Upper lobe of left lung (tissue), 4 donors: ENCODE measurements at regions not wholly inside any gene's neighbourhood (a gene's known extent, or its start where the extent isn't known, plus 50 kb on each side); places are given as distances from the start of the nearest gene placed in this dataset.

Source experiments
- EP300 ChIP-seq, 4 donors: sonication (generic); formaldehyde crosslinking; IDR thresholded peaks; one replicate each; pipeline ENCODE4 v1.5.1; 2017; ENCODE audit warnings: antibody characterized with exemption in 4 of 4, control low read depth in 2 of 4
- TF ChIP-seq, protein P1 (sequence below), 6 experiments: fragments of 450-650 bp in 4 of 6; fragments of 200-600 bp in 2 of 6; sonication (generic) in 2 of 6; IDR thresholded peaks; one replicate each; pipeline ENCODE4 v1.5.1; 2016 to 2019; ENCODE audit warnings: antibody characterized with exemption in 6 of 6

DNA sequence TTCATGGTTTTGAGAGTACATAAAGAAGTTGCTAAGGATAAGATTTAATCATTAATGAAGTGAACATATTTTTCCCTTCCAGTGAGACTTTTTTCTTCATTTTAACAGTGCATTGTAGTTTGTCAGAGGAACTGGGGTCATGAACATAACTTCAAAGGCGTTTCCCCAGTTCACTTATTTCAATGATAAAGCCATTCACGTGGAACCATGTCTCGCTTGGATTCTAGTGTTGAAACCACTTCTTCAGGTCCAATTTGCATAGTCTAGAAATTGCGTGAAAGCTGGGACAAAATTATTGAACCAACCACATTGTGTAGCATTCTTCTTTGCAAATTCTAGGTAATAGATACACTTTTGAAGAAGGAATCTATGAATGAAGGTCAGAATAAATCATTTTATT, 197.0 kb downstream of the CLIC5 start:
- TF ChIP-seq, protein P1, sequence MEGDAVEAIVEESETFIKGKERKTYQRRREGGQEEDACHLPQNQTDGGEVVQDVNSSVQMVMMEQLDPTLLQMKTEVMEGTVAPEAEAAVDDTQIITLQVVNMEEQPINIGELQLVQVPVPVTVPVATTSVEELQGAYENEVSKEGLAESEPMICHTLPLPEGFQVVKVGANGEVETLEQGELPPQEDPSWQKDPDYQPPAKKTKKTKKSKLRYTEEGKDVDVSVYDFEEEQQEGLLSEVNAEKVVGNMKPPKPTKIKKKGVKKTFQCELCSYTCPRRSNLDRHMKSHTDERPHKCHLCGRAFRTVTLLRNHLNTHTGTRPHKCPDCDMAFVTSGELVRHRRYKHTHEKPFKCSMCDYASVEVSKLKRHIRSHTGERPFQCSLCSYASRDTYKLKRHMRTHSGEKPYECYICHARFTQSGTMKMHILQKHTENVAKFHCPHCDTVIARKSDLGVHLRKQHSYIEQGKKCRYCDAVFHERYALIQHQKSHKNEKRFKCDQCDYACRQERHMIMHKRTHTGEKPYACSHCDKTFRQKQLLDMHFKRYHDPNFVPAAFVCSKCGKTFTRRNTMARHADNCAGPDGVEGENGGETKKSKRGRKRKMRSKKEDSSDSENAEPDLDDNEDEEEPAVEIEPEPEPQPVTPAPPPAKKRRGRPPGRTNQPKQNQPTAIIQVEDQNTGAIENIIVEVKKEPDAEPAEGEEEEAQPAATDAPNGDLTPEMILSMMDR (IDR thresholded peaks at IDR 0.05): no peak
- TF ChIP-seq EP300 (IDR thresholded peaks at IDR 0.05): no peak
